SK-N-SH treated with all-trans-retinoic acid at 6 μM for 48 hours (cell line): ENCODE measurements at regions not wholly inside any gene's neighbourhood (a gene's known extent, or its start where the extent isn't known, plus 50 kb on each side); places are given as distances from the start of the nearest gene placed in this dataset.

Source experiments
- ATAC-seq: fragments of 200-7000 bp; cut with Tn5 transposase; 3 replicates; pipeline ENCODE4 v1.9.1; 2020; ENCODE audit warnings: mild to moderate bottlenecking, moderate library complexity
- ARNTL ChIP-seq: fragments of 450-650 bp; formaldehyde crosslinking; IDR thresholded peaks from 2 replicates; pipeline ENCODE4 v1.5.0; 2020; ENCODE audit warnings: low read depth, mild to moderate bottlenecking, moderate library complexity, borderline replicate concordance
- BACH2 ChIP-seq: fragments of 250-450 bp; sonication (Bioruptor Pico); IDR thresholded peaks from 2 replicates; pipeline ENCODE4 v1.9.0; 2021; ENCODE audit warnings: mild to moderate bottlenecking, borderline replicate concordance
- ESRRG ChIP-seq: fragments of 250-450 bp; sonication (Bioruptor Pico); IDR thresholded peaks from 2 replicates; pipeline ENCODE4 v1.6.1; 2021; ENCODE audit warnings: mild to moderate bottlenecking
- ISL1 ChIP-seq: fragments of 250-450 bp; sonication (Bioruptor Pico); IDR thresholded peaks from 2 replicates; pipeline ENCODE4 v2.1.2; 2022; ENCODE audit warnings: mild to moderate bottlenecking, moderate library complexity
- RARB ChIP-seq: fragments of 250-450 bp; sonication (Bioruptor Pico); IDR thresholded peaks from 2 replicates; pipeline ENCODE4 v1.8.0; 2021; ENCODE audit warnings: mild to moderate bottlenecking, moderate library complexity
- SNAI2 ChIP-seq: fragments of 250-450 bp; sonication (Bioruptor Pico); IDR thresholded peaks from 2 replicates; pipeline ENCODE4 v1.5.0; 2020; ENCODE audit warnings: mild to moderate bottlenecking, moderate library complexity
- TCF4 ChIP-seq: fragments of 250-450 bp; sonication (Bioruptor Pico); IDR thresholded peaks from 2 replicates; pipeline ENCODE4 v1.8.0; 2021; ENCODE audit warnings: mild to moderate bottlenecking, moderate library complexity, borderline replicate concordance
- TOX ChIP-seq: fragments of 250-450 bp; sonication (Bioruptor Pico); IDR thresholded peaks from 2 replicates; pipeline ENCODE4 v1.8.0; 2021; ENCODE audit warnings: mild to moderate bottlenecking, moderate library complexity, borderline replicate concordance
- ZC3H10 ChIP-seq: fragments of 250-450 bp; sonication (Bioruptor Pico); IDR thresholded peaks from 2 replicates; pipeline ENCODE4 v1.5.1; 2021; ENCODE audit warnings: mild to moderate bottlenecking, moderate library complexity
- ZFP3 ChIP-seq: fragments of 250-450 bp; sonication (Bioruptor Pico); IDR thresholded peaks from 2 replicates; pipeline ENCODE4 v1.5.0; 2020; ENCODE audit warnings: mild to moderate bottlenecking, moderate library complexity
- ZFP30 ChIP-seq: fragments of 450-650 bp; formaldehyde crosslinking; IDR thresholded peaks from 2 replicates; pipeline ENCODE4 v1.5.0; 2022; ENCODE audit warnings: mild to moderate bottlenecking, moderate library complexity
- ZNF565 ChIP-seq: fragments of 450-650 bp; formaldehyde crosslinking; conservative IDR thresholded peaks from 2 replicates; pipeline ENCODE4 v1.5.0; 2020; ENCODE audit warnings: low read depth, mild to moderate bottlenecking, moderate library complexity
- ZNF70 ChIP-seq: fragments of 450-650 bp; formaldehyde crosslinking; IDR thresholded peaks from 2 replicates; pipeline ENCODE4 v1.5.0; 2020; ENCODE audit warnings: mild to moderate bottlenecking, moderate library complexity
- ZNF8 ChIP-seq: fragments of 450-650 bp; formaldehyde crosslinking; IDR thresholded peaks from 2 replicates; pipeline ENCODE4 v1.5.0; 2020; ENCODE audit warnings: mild to moderate bottlenecking, moderate library complexity
- TF ChIP-seq, protein P1 (sequence below): fragments of 250-450 bp; sonication (Bioruptor Pico); IDR thresholded peaks from 2 replicates; pipeline ENCODE4 v1.5.0; 2020; ENCODE audit warnings: mild to moderate bottlenecking, moderate library complexity
- TF ChIP-seq, protein P2 (sequence below): fragments of 250-450 bp; sonication (Bioruptor Pico); IDR thresholded peaks from 2 replicates; pipeline ENCODE4 v1.5.1; 2020; ENCODE audit warnings: low read depth, mild to moderate bottlenecking, moderate library complexity
- TF ChIP-seq, protein P3 (sequence below): fragments of 250-450 bp; sonication (Bioruptor Pico); IDR thresholded peaks from 2 replicates; pipeline ENCODE4 v1.8.0; 2020; ENCODE audit warnings: mild to moderate bottlenecking, moderate library complexity, borderline replicate concordance
- TF ChIP-seq, protein P4 (sequence below): fragments of 250-450 bp; sonication (Bioruptor Pico); IDR thresholded peaks from 2 replicates; pipeline ENCODE4 v1.8.0; 2021; ENCODE audit warnings: low read depth, mild to moderate bottlenecking, moderate library complexity, borderline replicate concordance
- TF ChIP-seq, protein P5 (sequence below): fragments of 250-450 bp; sonication (Bioruptor Pico); IDR thresholded peaks from 2 replicates; pipeline ENCODE4 v1.5.1; 2021; ENCODE audit warnings: mild to moderate bottlenecking, moderate library complexity

DNA sequence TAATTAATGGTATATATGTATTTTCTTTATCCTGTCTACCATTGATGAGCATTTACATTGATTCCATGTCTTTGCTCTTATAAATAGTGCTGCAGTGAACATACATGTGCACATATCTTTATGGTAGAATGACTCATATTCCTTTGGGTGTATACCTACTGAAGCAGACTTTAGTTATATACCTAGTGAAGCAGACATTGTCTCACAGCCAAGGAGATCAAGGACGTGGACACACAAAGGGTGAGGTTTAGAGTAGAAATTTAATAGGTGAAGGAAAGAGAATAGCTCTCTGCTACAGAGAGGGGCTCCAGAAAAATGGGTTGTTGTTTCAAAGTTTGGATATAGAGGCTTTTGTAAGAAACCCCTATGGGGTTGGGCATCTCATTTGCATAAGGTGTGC, 700.3 kb downstream of the CDH11 start:
- TF ChIP-seq, protein P1, sequence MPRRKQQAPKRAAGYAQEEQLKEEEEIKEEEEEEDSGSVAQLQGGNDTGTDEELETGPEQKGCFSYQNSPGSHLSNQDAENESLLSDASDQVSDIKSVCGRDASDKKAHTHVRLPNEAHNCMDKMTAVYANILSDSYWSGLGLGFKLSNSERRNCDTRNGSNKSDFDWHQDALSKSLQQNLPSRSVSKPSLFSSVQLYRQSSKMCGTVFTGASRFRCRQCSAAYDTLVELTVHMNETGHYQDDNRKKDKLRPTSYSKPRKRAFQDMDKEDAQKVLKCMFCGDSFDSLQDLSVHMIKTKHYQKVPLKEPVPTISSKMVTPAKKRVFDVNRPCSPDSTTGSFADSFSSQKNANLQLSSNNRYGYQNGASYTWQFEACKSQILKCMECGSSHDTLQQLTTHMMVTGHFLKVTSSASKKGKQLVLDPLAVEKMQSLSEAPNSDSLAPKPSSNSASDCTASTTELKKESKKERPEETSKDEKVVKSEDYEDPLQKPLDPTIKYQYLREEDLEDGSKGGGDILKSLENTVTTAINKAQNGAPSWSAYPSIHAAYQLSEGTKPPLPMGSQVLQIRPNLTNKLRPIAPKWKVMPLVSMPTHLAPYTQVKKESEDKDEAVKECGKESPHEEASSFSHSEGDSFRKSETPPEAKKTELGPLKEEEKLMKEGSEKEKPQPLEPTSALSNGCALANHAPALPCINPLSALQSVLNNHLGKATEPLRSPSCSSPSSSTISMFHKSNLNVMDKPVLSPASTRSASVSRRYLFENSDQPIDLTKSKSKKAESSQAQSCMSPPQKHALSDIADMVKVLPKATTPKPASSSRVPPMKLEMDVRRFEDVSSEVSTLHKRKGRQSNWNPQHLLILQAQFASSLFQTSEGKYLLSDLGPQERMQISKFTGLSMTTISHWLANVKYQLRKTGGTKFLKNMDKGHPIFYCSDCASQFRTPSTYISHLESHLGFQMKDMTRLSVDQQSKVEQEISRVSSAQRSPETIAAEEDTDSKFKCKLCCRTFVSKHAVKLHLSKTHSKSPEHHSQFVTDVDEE (CRISPR knock-in tag) = no peak
- TF ChIP-seq ZNF70 (CRISPR knock-in tag) (no peak), ZFP3 (CRISPR knock-in tag) (no peak), BACH2 (CRISPR knock-in tag) (no peak), ZC3H10 (CRISPR knock-in tag) (no peak)
- TF ChIP-seq, protein P2, sequence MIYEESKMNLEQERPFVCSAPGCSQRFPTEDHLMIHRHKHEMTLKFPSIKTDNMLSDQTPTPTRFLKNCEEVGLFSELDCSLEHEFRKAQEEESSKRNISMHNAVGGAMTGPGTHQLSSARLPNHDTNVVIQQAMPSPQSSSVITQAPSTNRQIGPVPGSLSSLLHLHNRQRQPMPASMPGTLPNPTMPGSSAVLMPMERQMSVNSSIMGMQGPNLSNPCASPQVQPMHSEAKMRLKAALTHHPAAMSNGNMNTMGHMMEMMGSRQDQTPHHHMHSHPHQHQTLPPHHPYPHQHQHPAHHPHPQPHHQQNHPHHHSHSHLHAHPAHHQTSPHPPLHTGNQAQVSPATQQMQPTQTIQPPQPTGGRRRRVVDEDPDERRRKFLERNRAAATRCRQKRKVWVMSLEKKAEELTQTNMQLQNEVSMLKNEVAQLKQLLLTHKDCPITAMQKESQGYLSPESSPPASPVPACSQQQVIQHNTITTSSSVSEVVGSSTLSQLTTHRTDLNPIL (CRISPR knock-in tag) = no peak
- TF ChIP-seq, all 23 proteins: peak for 0
- ATAC-seq = no peak

DNA sequence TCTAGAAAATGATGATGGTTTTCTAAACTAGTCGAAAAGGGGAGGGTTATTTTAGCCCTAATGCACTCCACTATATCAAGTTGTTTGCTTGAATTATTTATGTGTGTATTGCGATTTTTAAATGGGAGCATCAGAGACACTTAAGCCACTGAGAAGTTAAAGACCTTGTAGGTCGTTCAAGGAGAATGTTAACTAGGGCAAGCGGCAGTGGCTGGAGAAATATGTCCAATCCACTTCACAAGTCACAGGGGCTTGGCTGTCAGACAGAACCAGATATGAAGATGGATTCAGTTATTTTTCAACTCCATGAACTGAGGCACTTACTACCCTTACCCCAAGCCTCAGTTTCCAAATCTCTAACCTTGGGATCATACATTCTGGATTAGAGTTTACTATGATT, 702.0 kb downstream of the CDH11 start:
- TF ChIP-seq ZFP30 (CRISPR knock-in tag) = no peak
- no peak for TF ChIP-seq RARB
- TF ChIP-seq ISL1 = no peak
- no peak for TF ChIP-seq ZC3H10 (CRISPR knock-in tag)
- TF ChIP-seq, protein P3, sequence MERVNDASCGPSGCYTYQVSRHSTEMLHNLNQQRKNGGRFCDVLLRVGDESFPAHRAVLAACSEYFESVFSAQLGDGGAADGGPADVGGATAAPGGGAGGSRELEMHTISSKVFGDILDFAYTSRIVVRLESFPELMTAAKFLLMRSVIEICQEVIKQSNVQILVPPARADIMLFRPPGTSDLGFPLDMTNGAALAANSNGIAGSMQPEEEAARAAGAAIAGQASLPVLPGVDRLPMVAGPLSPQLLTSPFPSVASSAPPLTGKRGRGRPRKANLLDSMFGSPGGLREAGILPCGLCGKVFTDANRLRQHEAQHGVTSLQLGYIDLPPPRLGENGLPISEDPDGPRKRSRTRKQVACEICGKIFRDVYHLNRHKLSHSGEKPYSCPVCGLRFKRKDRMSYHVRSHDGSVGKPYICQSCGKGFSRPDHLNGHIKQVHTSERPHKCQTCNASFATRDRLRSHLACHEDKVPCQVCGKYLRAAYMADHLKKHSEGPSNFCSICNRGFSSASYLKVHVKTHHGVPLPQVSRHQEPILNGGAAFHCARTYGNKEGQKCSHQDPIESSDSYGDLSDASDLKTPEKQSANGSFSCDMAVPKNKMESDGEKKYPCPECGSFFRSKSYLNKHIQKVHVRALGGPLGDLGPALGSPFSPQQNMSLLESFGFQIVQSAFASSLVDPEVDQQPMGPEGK (CRISPR knock-in tag) = no peak
- TF ChIP-seq TCF4 = no peak
- TF ChIP-seq ZNF70 (CRISPR knock-in tag) = no peak
- TF ChIP-seq, protein P4, sequence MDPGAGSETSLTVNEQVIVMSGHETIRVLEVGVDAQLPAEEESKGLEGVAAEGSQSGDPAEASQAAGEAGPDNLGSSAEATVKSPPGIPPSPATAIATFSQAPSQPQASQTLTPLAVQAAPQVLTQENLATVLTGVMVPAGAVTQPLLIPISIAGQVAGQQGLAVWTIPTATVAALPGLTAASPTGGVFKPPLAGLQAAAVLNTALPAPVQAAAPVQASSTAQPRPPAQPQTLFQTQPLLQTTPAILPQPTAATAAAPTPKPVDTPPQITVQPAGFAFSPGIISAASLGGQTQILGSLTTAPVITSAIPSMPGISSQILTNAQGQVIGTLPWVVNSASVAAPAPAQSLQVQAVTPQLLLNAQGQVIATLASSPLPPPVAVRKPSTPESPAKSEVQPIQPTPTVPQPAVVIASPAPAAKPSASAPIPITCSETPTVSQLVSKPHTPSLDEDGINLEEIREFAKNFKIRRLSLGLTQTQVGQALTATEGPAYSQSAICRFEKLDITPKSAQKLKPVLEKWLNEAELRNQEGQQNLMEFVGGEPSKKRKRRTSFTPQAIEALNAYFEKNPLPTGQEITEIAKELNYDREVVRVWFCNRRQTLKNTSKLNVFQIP (CRISPR knock-in tag) = no peak
- TF ChIP-seq TOX (CRISPR knock-in tag) = no peak
- TF ChIP-seq ESRRG = no peak
- no peak for TF ChIP-seq SNAI2 (CRISPR knock-in tag)
- no peak for TF ChIP-seq BACH2 (CRISPR knock-in tag)
- TF ChIP-seq ZNF8 = no peak
- no peak for ATAC-seq

DNA sequence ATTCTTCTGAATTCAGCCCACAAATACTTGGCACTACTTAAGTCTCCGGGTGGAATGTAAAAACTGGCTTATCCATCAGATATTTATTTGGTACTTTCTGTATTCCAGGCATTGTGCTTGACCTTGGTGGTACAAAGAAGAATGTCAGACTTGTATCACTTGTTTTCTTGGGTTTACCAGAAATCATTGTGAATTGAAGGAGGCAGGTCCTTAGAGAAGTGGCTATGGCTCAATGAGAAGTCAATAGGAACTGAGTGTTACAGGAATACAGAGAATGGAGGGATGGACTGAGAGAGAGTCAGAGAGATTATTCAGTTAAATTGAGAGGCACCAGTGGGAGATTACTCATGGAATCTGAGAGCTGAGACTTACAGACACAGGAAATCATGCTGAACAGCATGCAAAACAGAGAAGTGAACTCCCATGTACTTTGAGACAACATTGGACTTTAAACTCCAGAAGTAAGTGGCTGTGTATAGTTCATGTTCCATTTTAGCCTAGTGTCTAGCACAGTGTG, 704.1 kb downstream of the CDH11 start:
- no peak for TF ChIP-seq BACH2 (CRISPR knock-in tag)
- TF ChIP-seq ZNF565 (CRISPR knock-in tag) = no peak
- TF ChIP-seq SNAI2 (CRISPR knock-in tag) = no peak
- TF ChIP-seq ZFP3 (CRISPR knock-in tag) = no peak
- no peak for TF ChIP-seq ESRRG
- TF ChIP-seq ARNTL = no peak
- TF ChIP-seq, protein P5, sequence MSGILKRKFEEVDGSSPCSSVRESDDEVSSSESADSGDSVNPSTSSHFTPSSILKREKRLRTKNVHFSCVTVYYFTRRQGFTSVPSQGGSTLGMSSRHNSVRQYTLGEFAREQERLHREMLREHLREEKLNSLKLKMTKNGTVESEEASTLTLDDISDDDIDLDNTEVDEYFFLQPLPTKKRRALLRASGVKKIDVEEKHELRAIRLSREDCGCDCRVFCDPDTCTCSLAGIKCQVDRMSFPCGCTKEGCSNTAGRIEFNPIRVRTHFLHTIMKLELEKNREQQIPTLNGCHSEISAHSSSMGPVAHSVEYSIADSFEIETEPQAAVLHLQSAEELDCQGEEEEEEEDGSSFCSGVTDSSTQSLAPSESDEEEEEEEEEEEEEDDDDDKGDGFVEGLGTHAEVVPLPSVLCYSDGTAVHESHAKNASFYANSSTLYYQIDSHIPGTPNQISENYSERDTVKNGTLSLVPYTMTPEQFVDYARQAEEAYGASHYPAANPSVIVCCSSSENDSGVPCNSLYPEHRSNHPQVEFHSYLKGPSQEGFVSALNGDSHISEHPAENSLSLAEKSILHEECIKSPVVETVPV (CRISPR knock-in tag) = no peak
- TF ChIP-seq ZC3H10 (CRISPR knock-in tag) = no peak
- TF ChIP-seq, protein P1 (CRISPR knock-in tag) = no peak
- peak; percentile 69 for ATAC-seq
